ENCODE measurements at regions not wholly inside any gene's neighbourhood (a gene's known extent, or its start where the extent isn't known, plus 50 kb on each side); places are given as distances from the start of the nearest gene placed in this dataset.

DNA sequence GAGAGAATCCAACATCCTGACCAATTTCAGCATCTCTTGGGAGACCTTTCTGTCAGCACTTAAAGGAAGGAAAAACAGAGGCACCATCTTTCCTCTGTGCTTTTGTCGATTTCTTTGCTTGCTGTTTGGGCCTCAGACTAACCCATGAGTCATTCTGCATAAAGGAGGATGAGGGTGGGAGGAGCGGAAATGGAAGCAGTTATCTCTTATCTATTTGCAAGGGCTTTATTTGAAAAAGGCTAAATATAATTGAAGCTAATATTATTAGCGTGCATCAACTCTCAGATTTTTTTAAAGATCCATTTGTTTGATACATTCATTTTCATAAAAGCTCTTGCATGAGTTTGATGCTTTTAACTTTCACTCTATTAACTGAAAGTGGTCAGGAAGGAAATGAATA, 72.9 kb downstream of the ZNF622 start:
- Histone ChIP-seq H3K27ac (ENCODE audit: low read depth, low read length) (no peak overlapping the region), H3K4me1 (ENCODE audit: control insufficient read depth, insufficient read depth, low read length, unreplicated experiment) (no peaks in the 10 kb centered on the region), H3K79me2 (ENCODE audit: control insufficient read depth, insufficient read depth, low read length, unreplicated experiment) (no peaks in the 10 kb centered on the region), H2AFZ (ENCODE audit: low read length, unreplicated experiment) (no peak overlapping the region), H3K36me3 (ENCODE audit: insufficient read depth, low read length) (no peaks in the 10 kb centered on the region), H3K4me3 (ENCODE audit: low read depth, low read length) (no peak overlapping the region), H3K27me3 (ENCODE audit: insufficient read depth, low read length) (0 out of 2 replicates have a peak, but pooled peaks cover under 1% of the 10 kb centered on the region)

DNA sequence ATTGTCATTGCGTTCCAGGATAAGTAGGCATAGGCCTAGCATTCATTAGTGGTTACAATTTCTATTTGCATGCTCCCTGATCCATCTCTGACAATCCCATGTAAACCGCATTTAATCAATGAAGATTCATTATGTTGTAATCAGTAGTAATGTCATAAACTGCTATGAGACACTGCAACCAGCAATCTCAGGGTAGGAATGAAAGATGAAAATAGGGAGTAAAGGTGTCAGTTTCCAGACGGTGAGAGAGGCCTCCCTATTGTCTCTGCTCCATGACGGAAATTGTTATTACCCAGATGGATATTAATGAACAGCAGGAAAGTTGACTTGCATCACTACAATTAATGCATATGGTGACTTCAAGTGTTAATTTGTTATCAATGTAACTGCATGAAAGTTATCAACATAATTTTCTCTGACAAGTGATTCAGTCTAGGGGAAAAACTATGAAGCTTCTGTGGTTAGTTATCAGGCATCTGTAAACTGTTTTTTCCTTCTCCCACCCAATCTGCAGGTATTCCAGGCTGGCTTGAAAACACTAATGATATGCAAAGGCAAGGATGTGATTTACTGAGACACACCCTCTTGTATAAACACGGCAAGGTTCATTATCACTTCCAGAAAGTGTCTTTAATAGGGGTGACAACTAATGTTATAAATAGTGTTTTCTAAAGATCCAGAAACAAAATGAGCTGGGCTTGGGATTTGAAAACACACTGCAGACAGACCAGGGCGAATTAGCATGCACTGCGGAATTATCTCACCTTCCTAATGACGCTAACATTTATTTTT, 73.5 kb downstream of the ZNF622 start:
- Histone ChIP-seq H3K79me2 (ENCODE audit: control insufficient read depth, insufficient read depth, low read length, unreplicated experiment) (no peaks in the 10 kb centered on the region), H3K27ac (ENCODE audit: low read depth, low read length) (no peak overlapping the region), H3K4me3 (ENCODE audit: low read depth, low read length) (no peak overlapping the region), H3K36me3 (ENCODE audit: insufficient read depth, low read length) (no peaks in the 10 kb centered on the region), H2AFZ (ENCODE audit: low read length, unreplicated experiment) (no peak overlapping the region), H3K4me1 (ENCODE audit: control insufficient read depth, insufficient read depth, low read length, unreplicated experiment) (no peaks in the 10 kb centered on the region), H3K27me3 (ENCODE audit: insufficient read depth, low read length) (peaks cover 7% of the 10 kb centered on the region; the same call in 1 of the 2 replicates)

DNA sequence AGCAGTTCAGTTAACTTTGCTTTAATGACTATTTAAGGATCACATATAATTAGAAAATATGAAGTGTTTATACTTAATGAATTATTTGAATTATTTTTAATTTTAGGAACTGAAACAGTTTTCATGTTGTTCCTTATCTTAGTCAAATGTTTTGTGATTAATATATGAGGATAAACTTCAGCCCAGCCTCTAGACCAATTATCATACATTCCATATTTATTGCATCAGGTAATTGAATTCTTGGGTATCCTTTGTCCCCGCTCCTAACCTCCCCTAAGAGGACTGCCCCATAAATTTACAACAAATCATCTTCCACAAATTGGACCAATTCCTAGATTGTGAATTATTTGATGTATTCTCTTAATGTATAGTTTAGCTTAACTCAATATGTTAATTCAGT, 74.8 kb downstream of the ZNF622 start:
- no peak overlapping the region for H3K27ac ChIP-seq (ENCODE audit: low read depth, low read length)
- H2AFZ ChIP-seq (ENCODE audit: low read length, unreplicated experiment): no peak overlapping the region
- peaks cover 19% of the 10 kb centered on the region for H3K27me3 ChIP-seq (ENCODE audit: insufficient read depth, low read length)
- no peaks in the 10 kb centered on the region for H3K79me2 ChIP-seq (ENCODE audit: control insufficient read depth, insufficient read depth, low read length, unreplicated experiment)
- no peak overlapping the region for H3K4me3 ChIP-seq (ENCODE audit: low read depth, low read length)
- no peaks in the 10 kb centered on the region for H3K36me3 ChIP-seq (ENCODE audit: insufficient read depth, low read length)
- no peaks in the 10 kb centered on the region for H3K4me1 ChIP-seq (ENCODE audit: control insufficient read depth, insufficient read depth, low read length, unreplicated experiment)

DNA sequence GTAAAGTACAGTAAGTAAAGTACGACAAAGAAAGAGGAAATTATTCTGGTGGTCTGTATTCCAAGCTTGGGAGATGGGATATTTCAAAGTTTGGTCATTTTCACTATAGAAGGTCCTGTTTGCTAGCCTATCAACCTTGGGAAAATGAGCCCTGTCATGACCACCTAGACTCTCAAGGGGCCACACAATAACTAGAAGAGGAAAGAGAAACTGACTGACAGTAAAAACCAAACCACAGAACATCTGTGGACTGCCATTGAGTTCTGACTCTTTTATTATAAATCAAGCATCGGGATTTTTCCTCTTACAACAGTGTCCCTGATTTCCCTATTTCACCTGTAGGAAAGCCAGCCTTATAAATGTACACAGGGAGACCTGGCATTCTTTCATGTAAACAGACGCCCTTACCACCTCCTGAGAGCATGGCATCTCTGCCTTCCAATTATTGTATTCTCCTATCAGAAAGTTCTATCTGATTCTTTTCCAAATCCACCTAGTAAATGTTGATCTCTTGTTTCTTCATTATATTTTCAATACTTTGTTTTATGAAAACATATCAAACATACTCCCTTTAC, 80.0 kb downstream of the ZNF622 start:
- H3K36me3 ChIP-seq (ENCODE audit: insufficient read depth, low read length): no peaks in the 10 kb centered on the region
- H3K27me3 ChIP-seq (ENCODE audit: insufficient read depth, low read length): peaks cover 43% of the 10 kb centered on the region
- H3K27ac ChIP-seq (ENCODE audit: low read depth, low read length): no peak overlapping the region
- no peaks in the 10 kb centered on the region for H3K4me1 ChIP-seq (ENCODE audit: control insufficient read depth, insufficient read depth, low read length, unreplicated experiment)
- no peak overlapping the region for H2AFZ ChIP-seq (ENCODE audit: low read length, unreplicated experiment)
- no peak overlapping the region for H3K4me3 ChIP-seq (ENCODE audit: low read depth, low read length)
- H3K79me2 ChIP-seq (ENCODE audit: control insufficient read depth, insufficient read depth, low read length, unreplicated experiment): no peaks in the 10 kb centered on the region

DNA sequence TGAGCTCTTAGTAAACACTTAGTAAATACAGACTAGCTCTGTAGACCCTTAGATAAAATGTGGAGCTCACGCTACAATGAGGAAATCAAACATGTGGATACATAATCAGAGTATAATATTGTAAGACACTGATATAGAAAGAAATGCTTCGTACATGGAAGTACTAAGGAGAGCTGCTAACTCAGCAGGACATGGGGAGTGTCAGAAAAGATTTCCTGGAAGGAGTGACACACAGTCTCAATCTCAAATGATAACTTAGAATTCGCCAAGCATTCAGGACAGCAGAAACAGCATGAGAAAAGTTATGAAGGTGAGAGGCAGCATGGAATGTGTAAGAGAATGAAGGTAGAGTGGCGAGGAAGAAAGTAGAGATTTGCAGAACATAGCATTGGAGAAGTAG, 80.8 kb downstream of the ZNF622 start:
- H3K4me1 ChIP-seq (ENCODE audit: control insufficient read depth, insufficient read depth, low read length, unreplicated experiment): no peaks in the 10 kb centered on the region
- H3K27ac ChIP-seq (ENCODE audit: low read depth, low read length): no peak overlapping the region
- no peak overlapping the region for H2AFZ ChIP-seq (ENCODE audit: low read length, unreplicated experiment)
- H3K4me3 ChIP-seq (ENCODE audit: low read depth, low read length): no peak overlapping the region
- peaks cover 49% of the 10 kb centered on the region for H3K27me3 ChIP-seq (ENCODE audit: insufficient read depth, low read length)
- no peaks in the 10 kb centered on the region for H3K79me2 ChIP-seq (ENCODE audit: control insufficient read depth, insufficient read depth, low read length, unreplicated experiment)
- H3K36me3 ChIP-seq (ENCODE audit: insufficient read depth, low read length): no peaks in the 10 kb centered on the region

DNA sequence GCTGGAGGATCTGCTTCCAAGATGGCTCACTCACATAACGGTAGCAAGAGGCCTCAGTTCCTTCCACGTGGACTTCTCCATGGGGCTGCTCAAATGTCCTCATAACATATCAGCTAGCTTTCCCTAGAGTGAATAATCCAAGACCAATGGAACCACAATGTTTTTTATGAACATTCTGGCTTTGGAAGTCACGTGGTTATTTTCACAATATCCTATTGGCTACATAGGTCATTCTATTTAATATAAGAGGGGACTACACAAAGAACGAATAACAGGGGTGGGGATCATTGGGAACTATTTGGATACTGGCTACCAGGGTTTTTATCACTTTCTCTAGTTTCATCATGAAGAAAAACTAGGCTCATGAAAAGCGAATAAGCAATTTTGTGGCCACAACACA, 81.4 kb downstream of the ZNF622 start:
- no peaks in the 10 kb centered on the region for H3K36me3 ChIP-seq (ENCODE audit: insufficient read depth, low read length)
- H3K4me3 ChIP-seq (ENCODE audit: low read depth, low read length): no peak overlapping the region
- no peaks in the 10 kb centered on the region for H3K79me2 ChIP-seq (ENCODE audit: control insufficient read depth, insufficient read depth, low read length, unreplicated experiment)
- H3K27ac ChIP-seq (ENCODE audit: low read depth, low read length): no peak overlapping the region
- H3K27me3 ChIP-seq (ENCODE audit: insufficient read depth, low read length): peaks cover 52% of the 10 kb centered on the region
- H3K4me1 ChIP-seq (ENCODE audit: control insufficient read depth, insufficient read depth, low read length, unreplicated experiment): no peaks in the 10 kb centered on the region
- H2AFZ ChIP-seq (ENCODE audit: low read length, unreplicated experiment): no peak overlapping the region

DNA sequence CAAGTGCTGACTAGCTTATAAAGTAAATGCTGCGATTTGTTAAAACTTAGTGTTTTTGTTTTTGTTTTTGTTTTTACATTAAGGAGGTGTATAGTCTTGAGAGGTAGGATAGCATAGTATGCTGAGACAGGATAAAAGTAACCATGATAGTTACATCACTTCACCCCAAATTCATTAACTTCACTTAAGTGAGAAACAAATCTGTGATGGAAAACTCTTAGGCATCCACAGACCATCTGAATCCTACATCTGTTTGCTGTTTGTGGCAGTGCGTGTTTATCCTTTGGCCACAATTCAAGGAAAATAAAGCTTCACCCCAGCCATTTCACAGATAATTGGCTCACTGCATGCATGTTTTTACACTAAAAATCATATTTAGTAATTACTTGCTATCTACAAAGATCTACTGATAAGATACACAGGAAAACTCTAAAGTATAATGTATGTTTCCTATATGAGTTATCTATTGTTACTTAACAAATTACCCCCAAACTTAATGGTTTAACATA, 82.0 kb downstream of the ZNF622 start:
- Histone ChIP-seq H3K4me3 (ENCODE audit: low read depth, low read length) (no peak overlapping the region), H3K36me3 (ENCODE audit: insufficient read depth, low read length) (no peaks in the 10 kb centered on the region)

DNA sequence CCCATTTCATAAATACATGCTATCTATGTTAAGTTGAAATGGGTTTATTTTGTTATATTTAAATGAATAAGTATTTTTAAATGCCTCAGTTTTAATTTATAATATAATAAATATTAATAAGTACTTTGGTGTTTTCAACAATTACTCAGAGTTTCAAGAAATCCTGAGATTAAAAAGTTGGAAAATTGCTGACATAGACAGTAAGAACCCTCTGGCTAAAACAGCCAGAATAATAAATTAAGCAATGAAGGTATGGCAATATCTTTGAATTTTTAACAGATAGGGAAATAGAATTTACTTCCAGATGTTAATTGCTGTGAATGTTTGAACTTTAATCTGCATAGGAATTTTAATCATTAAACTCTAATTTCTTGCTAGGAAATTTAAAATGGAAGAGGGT, 83.6 kb downstream of the ZNF622 start:
- Histone ChIP-seq H2AFZ (ENCODE audit: low read length, unreplicated experiment) (no peak overlapping the region), H3K27me3 (ENCODE audit: insufficient read depth, low read length) (peaks cover 60% of the 10 kb centered on the region), H3K27ac (ENCODE audit: low read depth, low read length) (no peak overlapping the region), H3K4me1 (ENCODE audit: control insufficient read depth, insufficient read depth, low read length, unreplicated experiment) (no peaks in the 10 kb centered on the region), H3K36me3 (ENCODE audit: insufficient read depth, low read length) (no peaks in the 10 kb centered on the region), H3K79me2 (ENCODE audit: control insufficient read depth, insufficient read depth, low read length, unreplicated experiment) (no peaks in the 10 kb centered on the region), H3K4me3 (ENCODE audit: low read depth, low read length) (no peak overlapping the region)

More for the DNA sequence above, 82.0 kb downstream of the ZNF622 start:
- Histone ChIP-seq H3K4me1 (ENCODE audit: control insufficient read depth, insufficient read depth, low read length, unreplicated experiment) (no peaks in the 10 kb centered on the region), H3K27ac (ENCODE audit: low read depth, low read length) (no peak overlapping the region), H3K79me2 (ENCODE audit: control insufficient read depth, insufficient read depth, low read length, unreplicated experiment) (no peaks in the 10 kb centered on the region), H2AFZ (ENCODE audit: low read length, unreplicated experiment) (no peak overlapping the region), H3K27me3 (ENCODE audit: insufficient read depth, low read length) (peaks cover 58% of the 10 kb centered on the region)

DNA sequence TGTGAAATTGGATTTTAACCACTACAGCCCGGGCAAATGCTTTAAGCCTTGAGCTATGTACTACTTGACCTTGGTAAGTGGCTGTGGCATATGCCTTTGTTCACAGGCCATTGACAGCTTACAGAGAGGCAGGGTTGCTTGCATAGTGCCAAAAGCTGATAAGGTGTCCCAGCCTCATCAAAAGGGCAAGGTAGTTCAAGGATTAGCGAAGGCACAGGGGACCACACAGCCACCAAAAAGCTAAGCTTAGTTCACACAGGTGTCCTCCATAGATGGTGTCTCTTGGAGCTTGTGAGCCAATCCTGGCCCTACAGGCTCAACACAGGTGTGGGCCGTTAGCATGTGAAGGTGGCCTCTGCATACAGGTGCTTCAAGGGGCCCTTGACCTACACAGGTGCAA, 86.8 kb downstream of the ZNF622 start:
- no peaks in the 10 kb centered on the region for H3K79me2 ChIP-seq (ENCODE audit: control insufficient read depth, insufficient read depth, low read length, unreplicated experiment)

DNA sequence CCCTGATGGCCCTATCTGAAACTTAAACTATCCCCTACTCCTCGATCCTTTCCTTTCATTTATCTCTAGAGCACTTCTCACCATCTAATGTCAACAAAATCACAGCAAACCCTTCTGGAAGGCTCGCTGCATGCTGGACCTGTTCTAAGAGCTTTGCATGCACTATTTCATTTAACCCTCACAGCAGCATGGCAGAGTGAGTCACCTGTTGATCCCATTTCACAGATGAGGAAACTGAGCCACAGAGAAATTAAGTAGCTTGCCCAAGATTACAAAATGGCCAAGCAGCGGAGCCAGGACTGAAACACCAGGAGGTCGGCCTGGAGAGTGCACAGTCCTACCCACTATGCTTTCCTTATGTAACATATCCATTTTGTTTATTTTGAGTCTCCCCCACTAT, 93.1 kb downstream of the ZNF622 start:
- Histone ChIP-seq H3K4me1 (ENCODE audit: control insufficient read depth, insufficient read depth, low read length, unreplicated experiment) (no peaks in the 10 kb centered on the region), H3K79me2 (ENCODE audit: control insufficient read depth, insufficient read depth, low read length, unreplicated experiment) (no peaks in the 10 kb centered on the region), H3K27me3 (ENCODE audit: insufficient read depth, low read length) (peaks cover 6% of the 10 kb centered on the region), H3K4me3 (ENCODE audit: low read depth, low read length) (no peak overlapping the region), H3K27ac (ENCODE audit: low read depth, low read length) (no peak overlapping the region), H3K36me3 (ENCODE audit: insufficient read depth, low read length) (no peaks in the 10 kb centered on the region), H2AFZ (ENCODE audit: low read length, unreplicated experiment) (no peak overlapping the region)

More for the DNA sequence above, 86.8 kb downstream of the ZNF622 start:
- no peak overlapping the region for H3K27ac ChIP-seq (ENCODE audit: low read depth, low read length)
- no peaks in the 10 kb centered on the region for H3K4me1 ChIP-seq (ENCODE audit: control insufficient read depth, insufficient read depth, low read length, unreplicated experiment)
- H3K27me3 ChIP-seq (ENCODE audit: insufficient read depth, low read length): peaks cover 36% of the 10 kb centered on the region
- H3K4me3 ChIP-seq (ENCODE audit: low read depth, low read length): no peak overlapping the region
- no peak overlapping the region for H2AFZ ChIP-seq (ENCODE audit: low read length, unreplicated experiment)
- H3K36me3 ChIP-seq (ENCODE audit: insufficient read depth, low read length): no peaks in the 10 kb centered on the region

DNA sequence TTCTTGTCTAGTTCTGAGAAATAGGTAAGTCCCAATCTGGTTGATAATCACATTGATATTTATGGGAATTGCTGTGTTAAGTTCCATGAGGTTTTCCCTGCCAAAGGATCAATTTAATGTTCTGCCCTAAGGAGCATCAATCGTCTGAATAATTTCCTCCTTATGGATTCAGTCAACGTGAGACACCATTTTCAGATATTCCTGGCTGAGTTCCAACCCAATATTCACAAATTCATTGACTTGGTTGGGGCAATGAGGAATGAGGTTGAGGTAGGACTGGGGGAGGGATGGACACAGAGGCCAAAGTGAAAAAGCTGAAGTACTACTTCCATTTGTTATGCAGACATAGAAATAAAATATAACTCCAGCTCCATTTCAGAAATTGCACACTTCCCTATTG, 99.1 kb downstream of the ZNF622 start:
- H3K27me3 ChIP-seq (ENCODE audit: insufficient read depth, low read length): peaks cover 15% of the 10 kb centered on the region
- no peak overlapping the region for H2AFZ ChIP-seq (ENCODE audit: low read length, unreplicated experiment)
- no peaks in the 10 kb centered on the region for H3K36me3 ChIP-seq (ENCODE audit: insufficient read depth, low read length)
- H3K27ac ChIP-seq (ENCODE audit: low read depth, low read length): no peak overlapping the region
- no peak overlapping the region for H3K4me3 ChIP-seq (ENCODE audit: low read depth, low read length)
- H3K4me1 ChIP-seq (ENCODE audit: control insufficient read depth, insufficient read depth, low read length, unreplicated experiment): no peaks in the 10 kb centered on the region
- no peaks in the 10 kb centered on the region for H3K79me2 ChIP-seq (ENCODE audit: control insufficient read depth, insufficient read depth, low read length, unreplicated experiment)
